K562 (cell line): ENCODE measurements at regions not wholly inside any gene's neighbourhood (a gene's known extent, or its start where the extent isn't known, plus 50 kb on each side); places are given as distances from the start of the nearest gene placed in this dataset.

ENCODE experiments used
- ATAC-seq: fragments of 200-7000 bp; cut with Tn5 transposase; 3 replicates; pipeline ENCODE4 v1.9.1; 2020; ENCODE audit warnings: moderate library complexity
- BruUV-seq: library from RNA; stranded (reverse); fragments of 400-500 nt; replicated peaks from 2 replicates; lab custom pipeline; 2021; lab: Mats Ljungman, UMichigan
- CTCF ChIA-PET: fragments of 300-600 bp; formaldehyde crosslinking; extraction: SDS; loops from one replicate; lab custom pipeline; 2021; ENCODE audit warnings: low intra/inter-chr PET ratio; lab: Yijun Ruan, JAX
- POLR2A ChIA-PET: fragments of 300-600, 350-650 bp; sonication (Branson Sonifier 250); formaldehyde crosslinking; extraction: SDS; loops from one replicate; lab custom pipeline; 2021; ENCODE audit warnings: antibody characterized with exemption, inconsistent platforms; lab: Yijun Ruan, JAX
- DNase-seq, 4 experiments: peaks; one replicate each; pipeline versions ENCODE4 v3.0.0 to v3.0.0-alpha.2; 2011 to 2018; ENCODE audit warnings: low spot score in 3 of 4, mixed read lengths in 3 of 4; ENCODE audit errors: extremely low read depth in 1 of 4
- FAIRE-seq: peaks from 2 replicates; lab custom pipeline; 2011; peaks lifted over from hg19 to GRCh38; lab: Jason Lieb, UNC
- H2AFZ ChIP-seq: 2 replicates; pipeline ENCODE4 v1.6.0; 2011; ENCODE audit warnings: low read depth, low read length, control low read depth, inconsistent platforms
- H3K27ac ChIP-seq: fragments of 200-600 bp; 3 replicates; pipeline ENCODE4 v1.8.0; 2011; ENCODE audit warnings: low read depth, mild to moderate bottlenecking, control low read depth, inconsistent platforms, low read length, moderate library complexity, mixed read lengths; ENCODE audit errors: extremely low read depth
- H3K27me3 ChIP-seq, 2 experiments: fragments of 300-600 bp in 1 of 2; 2 replicates in 1 of 2; 3 replicates in 1 of 2; pipeline versions ENCODE4 v1.6.0 to v1.8.0; 2011; ENCODE audit warnings: inconsistent platforms in 2 of 2, low read length in 2 of 2, mild to moderate bottlenecking in 1 of 2, mixed read lengths in 1 of 2, moderate library complexity in 1 of 2; ENCODE audit not compliant: control insufficient read depth in 2 of 2, insufficient read depth in 2 of 2
- H3K36me3 ChIP-seq: fragments of 300-600 bp; 3 replicates; pipeline ENCODE4 v1.8.0; 2011; ENCODE audit warnings: mild to moderate bottlenecking, low read length, inconsistent platforms; ENCODE audit not compliant: control insufficient read depth, insufficient read depth
- H3K4me1 ChIP-seq, 2 experiments: fragments of 200-600 bp in 1 of 2; replicated peaks in 1 of 2; 2 replicates in 1 of 2; 3 replicates in 1 of 2; pipeline versions ENCODE4 v1.5.1 to v1.8.0; 2011; ENCODE audit warnings: inconsistent platforms in 2 of 2, low read length in 2 of 2, mild to moderate bottlenecking in 1 of 2, mixed read lengths in 1 of 2, moderate library complexity in 1 of 2; ENCODE audit not compliant: control insufficient read depth in 2 of 2, insufficient read depth in 2 of 2
- H3K4me2 ChIP-seq: 2 replicates; pipeline ENCODE4 v1.6.1; 2011; ENCODE audit warnings: low read length, control low read depth, inconsistent platforms, mixed read lengths; ENCODE audit not compliant: insufficient read depth
- H3K4me3 ChIP-seq: fragments of 200-600 bp; sonication (generic), shearing (Covaris generic); 2 replicates; pipeline ENCODE4 v1.5.1; 2016; ENCODE audit warnings: control low read depth, inconsistent platforms
- H3K79me2 ChIP-seq: fragments of 200-600 bp; 3 replicates; pipeline ENCODE4 v1.8.0; 2011; ENCODE audit warnings: low read length, inconsistent platforms; ENCODE audit not compliant: control insufficient read depth, insufficient read depth
- H3K9ac ChIP-seq, 2 experiments: 2 replicates each; pipeline versions ENCODE4 v1.6.0 to v1.6.1; 2011; ENCODE audit warnings: low read depth in 2 of 2, low read length in 2 of 2, control low read depth in 1 of 2, inconsistent platforms in 1 of 2, mild to moderate bottlenecking in 1 of 2, mixed read lengths in 1 of 2; ENCODE audit not compliant: insufficient read depth in 1 of 2
- H3K9me1 ChIP-seq: one replicate; pipeline ENCODE4 v1.6.0; 2011; ENCODE audit warnings: inconsistent platforms, mild to moderate bottlenecking, low read length, moderate library complexity; ENCODE audit not compliant: control insufficient read depth, insufficient read depth
- H3K9me3 ChIP-seq: replicated peaks from 2 replicates; pipeline ENCODE4 v1.5.1; 2011; ENCODE audit warnings: low read depth, low read length, inconsistent platforms; ENCODE audit not compliant: control insufficient read depth, insufficient read depth
- H4K20me1 ChIP-seq: replicated peaks from 2 replicates; pipeline ENCODE4 v1.6.1; 2011; ENCODE audit warnings: low read length, inconsistent platforms, mixed read lengths; ENCODE audit not compliant: control insufficient read depth, insufficient read depth
- BRF1 ChIP-seq: IDR thresholded peaks from 3 replicates; pipeline ENCODE4 v1.6.1; 2011; ENCODE audit warnings: borderline replicate concordance, mild to moderate bottlenecking; ENCODE audit not compliant: insufficient read length; ENCODE audit errors: extremely low read depth
- CEBPB ChIP-seq: fragments of 450-650 bp; IDR thresholded peaks from 2 replicates; pipeline ENCODE4 v1.6.1; 2016; ENCODE audit warnings: missing genetic modification characterization, missing compliant biosample characterization
- CEBPG ChIP-seq, 3 experiments: fragments of 200-800 bp in 1 of 3; sonication (Bioruptor generic) in 1 of 3; sonication (generic) in 1 of 3; formaldehyde crosslinking in 1 of 3; IDR thresholded peaks in 2 of 3; conservative IDR thresholded peaks in 1 of 3; 2 replicates each; pipeline versions ENCODE4 v1.6.1 to v1.8.0; 2016 to 2022; ENCODE audit warnings: missing compliant biosample characterization in 2 of 3, missing genetic modification characterization in 2 of 3, mild to moderate bottlenecking in 1 of 3, missing genetic modification reagents in 1 of 3
- CREB1 ChIP-seq, 2 experiments: sonication (generic) in 1 of 2; formaldehyde crosslinking in 1 of 2; IDR thresholded peaks; 2 replicates each; pipeline versions ENCODE4 v1.6.1 to v1.8.0; 2012 to 2022; ENCODE audit warnings: inconsistent platforms in 1 of 2, mild to moderate bottlenecking in 1 of 2, missing genetic modification reagents in 1 of 2, moderate library complexity in 1 of 2
- FOXP1 ChIP-seq: sonication (generic); formaldehyde crosslinking; IDR thresholded peaks from 2 replicates; pipeline ENCODE4 v1.8.0; 2022; ENCODE audit warnings: mild to moderate bottlenecking, missing genetic modification reagents
- KAT2B ChIP-seq: IDR thresholded peaks from one replicate; pipeline ENCODE4 v1.6.1; 2012; ENCODE audit warnings: low read depth, mild to moderate bottlenecking, control low read depth, inconsistent platforms, low read length, moderate library complexity
- PURB ChIP-seq: sonication (generic); formaldehyde crosslinking; IDR thresholded peaks from 2 replicates; pipeline ENCODE4 v1.9.0; 2021; ENCODE audit warnings: low read depth, mild to moderate bottlenecking, missing genetic modification reagents
- SMARCA4 ChIP-seq: fragments of 450-650 bp; IDR thresholded peaks from 2 replicates; pipeline ENCODE4 v1.6.1; 2016
- SNIP1 ChIP-seq: fragments of 450-650 bp; IDR thresholded peaks from 2 replicates; pipeline ENCODE4 v1.7.1; 2017; ENCODE audit warnings: low read depth, mild to moderate bottlenecking
- ZBTB8A ChIP-seq: fragments of 450-650 bp; IDR thresholded peaks from 2 replicates; pipeline ENCODE4 v1.6.1; 2018; ENCODE audit warnings: mild to moderate bottlenecking, moderate library complexity; ENCODE audit not compliant: partially characterized antibody
- ZNF224 ChIP-seq: sonication (generic); formaldehyde crosslinking; IDR thresholded peaks from 2 replicates; pipeline ENCODE4 v1.8.0; 2022; ENCODE audit warnings: mild to moderate bottlenecking, missing genetic modification reagents
- ZNF444 ChIP-seq: fragments of 250-450 bp; sonication (Bioruptor Pico); IDR thresholded peaks from 2 replicates; pipeline ENCODE4 v1.4.0; 2020; ENCODE audit warnings: mild to moderate bottlenecking, moderate library complexity
- ZNF507 ChIP-seq: conservative IDR thresholded peaks from 2 replicates; pipeline ENCODE4 v1.6.1; 2017; ENCODE audit warnings: missing genetic modification characterization, missing compliant biosample characterization
- ZNF592 ChIP-seq: fragments of 450-650 bp; IDR thresholded peaks from 2 replicates; pipeline ENCODE4 v1.6.1; 2017; ENCODE audit warnings: antibody characterized with exemption, mild to moderate bottlenecking
- ZNF668 ChIP-seq: fragments of 250-450 bp; sonication (Bioruptor Pico); IDR thresholded peaks from 2 replicates; pipeline ENCODE4 v1.8.0; 2022; ENCODE audit warnings: mild to moderate bottlenecking, inconsistent platforms
- in situ Hi-C: fragments of 300-500 bp; cut with MboI; formaldehyde crosslinking; loops from 4 replicates; pipeline ENCODE4 v1.15.0; 2018; ENCODE audit warnings: inconsistent platforms, mixed read lengths
- intact Hi-C: fragments of 100-400 bp; cut with micrococcal nuclease; formaldehyde crosslinking; loops from 2 replicates; pipeline ENCODE4 v1.14.2; 2022

GRCh38 chr7:12130609-12131008, 80.5 kb upstream of the TMEM106B start:
- in situ Hi-C loops: no loop called here
- Histone ChIP-seq H3K4me1 (no peaks in the 10 kb centered on the region), H2AFZ (no peak overlapping the region), H3K9me1 (peaks cover 2% of the 10 kb centered on the region), H3K79me2 (no peaks in the 10 kb centered on the region), H3K4me3 (no peak overlapping the region), H3K36me3 (no peaks in the 10 kb centered on the region), H3K27ac (no peak overlapping the region), H3K9ac (no peak overlapping the region), H3K27me3 (no peaks in the 10 kb centered on the region), H3K4me2 (no peak overlapping the region), H3K9me3 (no peaks in the 10 kb centered on the region), H4K20me1 (no peaks in the 10 kb centered on the region)
- ChIA-PET CTCF (no interaction called here), POLR2A (no interaction called here)
- no peak for ATAC-seq
- DNase-seq: no peak
- TF ChIP-seq PURB (CRISPR knock-in tag) (no peak), CEBPB (peak; percentile 34; the same call in 1 of the 2 replicates), CEBPG (CRISPR knock-in tag; IDR thresholded peaks at IDR 0.05) (no peak), CEBPG (tag; conservative IDR thresholded peaks at IDR 0.05 in 1 of 2, IDR thresholded peaks at IDR 0.05 in 1 of 2) (peak; percentile 19 to 44; a peak in 1 of 4 replicates)
- intact Hi-C loops: no loop called here
- FAIRE-seq: no peak
- BruUV-seq: no TSS peak

- H3K27me3 ChIP-seq: no peaks in the 10 kb centered on the region
- in situ Hi-C loops (no loop called here), intact Hi-C loops (no loop called here)
- no peaks in the 10 kb centered on the region for H3K79me2 ChIP-seq
- ChIA-PET CTCF (no interaction called here), POLR2A (no interaction called here)
- H3K4me2 ChIP-seq: no peak overlapping the region
- H3K9ac ChIP-seq: no peak overlapping the region
- H4K20me1 ChIP-seq: no peaks in the 10 kb centered on the region
- FAIRE-seq: no peak
- H3K9me3 ChIP-seq: no peaks in the 10 kb centered on the region
- no peaks in the 10 kb centered on the region for H3K4me1 ChIP-seq
- peaks cover 2% of the 10 kb centered on the region for H3K9me1 ChIP-seq
- no TSS peak for BruUV-seq
- H3K27ac ChIP-seq: no peak overlapping the region
- H2AFZ ChIP-seq: no peak overlapping the region
- ATAC-seq: no peak
- no peak for DNase-seq
- no peak overlapping the region for H3K4me3 ChIP-seq
- no peaks in the 10 kb centered on the region for H3K36me3 ChIP-seq
- TF ChIP-seq CREB1 (IDR thresholded peaks at IDR 0.05): no peak
- no peak for TF ChIP-seq CREB1 (CRISPR knock-in tag; IDR thresholded peaks at IDR 0.05)
- TF ChIP-seq ZBTB8A: no peak
- no peak for TF ChIP-seq ZNF592
- no peak for TF ChIP-seq SNIP1
- no peak for TF ChIP-seq KAT2B
- no peak for TF ChIP-seq SMARCA4
- no peak for TF ChIP-seq FOXP1 (CRISPR knock-in tag)
- no peak for TF ChIP-seq ZNF668 (CRISPR knock-in tag)
- TF ChIP-seq ZNF224 (CRISPR knock-in tag): no peak
- TF ChIP-seq ZNF507 (tag): no peak
- no peak for TF ChIP-seq ZNF444
- TF ChIP-seq BRF1: no peak
Observed at GRCh38 chr7:12131122-12131521, 80.0 kb upstream of the TMEM106B start.
